HepG2 (cell line): ENCODE measurements at regions not wholly inside any gene's neighbourhood (a gene's known extent, or its start where the extent isn't known, plus 50 kb on each side); places are given as distances from the start of the nearest gene placed in this dataset.

Experiments used
- ATAC-seq: fragments of 200-7000 bp; cut with Tn5 transposase; 3 replicates; pipeline ENCODE4 v1.9.1; 2020; ENCODE audit warnings: mild to moderate bottlenecking, moderate library complexity
- BruUV-seq: library from RNA; stranded (reverse); fragments of 400-500 nt; replicated peaks from 2 replicates; lab custom pipeline; 2021; lab: Mats Ljungman, UMichigan
- CTCF ChIA-PET: fragments of 300-600 bp; formaldehyde crosslinking; extraction: SDS; loops from one replicate; lab custom pipeline; 2021; ENCODE audit warnings: low total read pairs, inconsistent platforms, low intra/inter-chr PET ratio; lab: Yijun Ruan, JAX
- POLR2A ChIA-PET: fragments of 350-600 bp; sonication (Branson Sonifier 250); formaldehyde crosslinking; loops from one replicate; lab custom pipeline; 2020; ENCODE audit warnings: antibody characterized with exemption, inconsistent platforms; lab: Yijun Ruan, JAX
- DNase-seq: peaks from one replicate; pipeline ENCODE4 v3.0.0-alpha.2; 2015; ENCODE audit warnings: low spot score
- FAIRE-seq: peaks from 3 replicates; lab custom pipeline; 2011; peaks lifted over from hg19 to GRCh38; lab: Jason Lieb, UNC
- H2AFZ ChIP-seq: one replicate; pipeline ENCODE4 v1.6.1; 2011; ENCODE audit warnings: low read length, inconsistent platforms
- H3K27ac ChIP-seq: fragments of 300-600 bp; 3 replicates; pipeline ENCODE4 v1.8.0; 2011; ENCODE audit warnings: mixed run types, mild to moderate bottlenecking, mixed read lengths, low read length, inconsistent platforms; ENCODE audit not compliant: insufficient read depth; ENCODE audit errors: extremely low read length
- H3K27me3 ChIP-seq, 2 experiments: fragments of 200-600 bp in 1 of 2; 2 replicates in 1 of 2; 3 replicates in 1 of 2; pipeline versions ENCODE4 v1.6.0 to v1.8.0; 2011; ENCODE audit warnings: low read length in 2 of 2, mild to moderate bottlenecking in 2 of 2, moderate library complexity in 2 of 2, inconsistent platforms in 1 of 2; ENCODE audit not compliant: insufficient read depth in 2 of 2, control insufficient read depth in 1 of 2
- H3K36me3 ChIP-seq, 2 experiments: fragments of 200-600 bp in 1 of 2; replicated peaks in 1 of 2; 2 replicates in 1 of 2; 3 replicates in 1 of 2; pipeline versions ENCODE4 v1.5.1 to v1.8.0; 2011; ENCODE audit warnings: low read length in 2 of 2, inconsistent platforms in 1 of 2; ENCODE audit not compliant: insufficient read depth in 2 of 2, control insufficient read depth in 1 of 2
- H3K4me1 ChIP-seq: 2 replicates; pipeline ENCODE4 v1.5.1; 2012; ENCODE audit warnings: low read length, inconsistent platforms; ENCODE audit not compliant: insufficient read depth
- H3K4me2 ChIP-seq: 2 replicates; pipeline ENCODE4 v1.6.0; 2011; ENCODE audit warnings: low read depth, low read length, inconsistent platforms
- H3K4me3 ChIP-seq, 3 experiments: fragments of 200-600 bp in 1 of 3; sonication (generic), shearing (Covaris generic) in 1 of 3; replicated peaks in 1 of 3; 2 replicates each; pipeline ENCODE4 v1.5.1; 2011 to 2016; ENCODE audit warnings: low read length in 3 of 3, inconsistent platforms in 2 of 3, low read depth in 2 of 3, mild to moderate bottlenecking in 2 of 3, control low read depth in 1 of 3, mixed read lengths in 1 of 3; ENCODE audit not compliant: insufficient read depth in 1 of 3
- H3K79me2 ChIP-seq: one replicate; pipeline ENCODE4 v1.6.1; 2011; ENCODE audit warnings: low read length, inconsistent platforms; ENCODE audit not compliant: insufficient read depth
- H3K9ac ChIP-seq: 2 replicates; pipeline ENCODE4 v1.6.0; 2011; ENCODE audit warnings: mild to moderate bottlenecking, low read depth, low read length, inconsistent platforms; ENCODE audit not compliant: insufficient read depth
- H3K9me3 ChIP-seq: 2 replicates; pipeline ENCODE4 v1.5.1; 2012; ENCODE audit warnings: mild to moderate bottlenecking, low read length
- H4K20me1 ChIP-seq: 2 replicates; pipeline ENCODE4 v1.6.0; 2011; ENCODE audit warnings: inconsistent platforms, mild to moderate bottlenecking, low read length, moderate library complexity; ENCODE audit not compliant: insufficient read depth
- CHD4 ChIP-seq: fragments of 200-600 bp; sonication (generic); IDR thresholded peaks from 2 replicates; pipeline ENCODE4 v1.7.0; 2017; ENCODE audit warnings: mild to moderate bottlenecking, low read length, borderline replicate concordance
- CSRNP1 ChIP-seq: sonication (generic); formaldehyde crosslinking; IDR thresholded peaks from 2 replicates; pipeline ENCODE4 v1.8.1; 2023; ENCODE audit warnings: mild to moderate bottlenecking, missing genetic modification reagents
- FIP1L1 ChIP-seq: fragments of 200-400 bp; formaldehyde crosslinking; IDR thresholded peaks from 2 replicates; pipeline ENCODE4 v1.6.1; 2018; ENCODE audit warnings: low read depth, mild to moderate bottlenecking, low read length, moderate library complexity, borderline replicate concordance; ENCODE audit not compliant: insufficient read depth
- FOXA3 ChIP-seq: IDR thresholded peaks from 2 replicates; pipeline ENCODE4 v1.6.1; 2016; ENCODE audit warnings: missing genetic modification reagents, missing compliant biosample characterization
- FUBP1 ChIP-seq: sonication (generic); formaldehyde crosslinking; IDR thresholded peaks from 2 replicates; pipeline ENCODE4 v1.5.1; 2020; ENCODE audit warnings: missing genetic modification reagents, mild to moderate bottlenecking, borderline replicate concordance
- GATAD1 ChIP-seq: IDR thresholded peaks from 2 replicates; pipeline ENCODE4 v1.6.1; 2016; ENCODE audit warnings: missing genetic modification reagents, missing compliant biosample characterization
- PITX1 ChIP-seq: sonication (generic); formaldehyde crosslinking; IDR thresholded peaks from 2 replicates; pipeline ENCODE4 v1.5.1; 2020; ENCODE audit warnings: mild to moderate bottlenecking, missing genetic modification reagents
- U2AF2 ChIP-seq: fragments of 200-400 bp; formaldehyde crosslinking; IDR thresholded peaks from 2 replicates; pipeline ENCODE4 v1.6.1; 2017; ENCODE audit warnings: low read depth, mild to moderate bottlenecking, low read length
- YEATS2 ChIP-seq: sonication (generic); formaldehyde crosslinking; IDR thresholded peaks from 2 replicates; pipeline ENCODE4 v1.4.0; 2020; ENCODE audit warnings: missing genetic modification reagents, borderline replicate concordance
- ZNF234 ChIP-seq: sonication (generic); formaldehyde crosslinking; conservative IDR thresholded peaks from 2 replicates; pipeline ENCODE4 v1.5.1; 2020; ENCODE audit warnings: mild to moderate bottlenecking, missing genetic modification reagents
- ZNF317 ChIP-seq: sonication (generic); formaldehyde crosslinking; IDR thresholded peaks from 2 replicates; pipeline ENCODE4 v1.5.0; 2020; ENCODE audit warnings: mild to moderate bottlenecking, missing genetic modification reagents
- ZNF367 ChIP-seq: sonication (generic); formaldehyde crosslinking; IDR thresholded peaks from 2 replicates; pipeline ENCODE4 v1.4.0; 2020; ENCODE audit warnings: missing genetic modification reagents, borderline replicate concordance
- ZNF782 ChIP-seq: sonication (generic); formaldehyde crosslinking; IDR thresholded peaks from 2 replicates; pipeline ENCODE4 v1.4.0; 2020; ENCODE audit warnings: missing genetic modification reagents, mild to moderate bottlenecking, borderline replicate concordance
- WGBS: methylation state at CpG from one replicate; pipeline ENCODE4 v1.1.6; 2017; ENCODE audit warnings: low lambda C conversion rate; 5-methylcytosine and 5-hydroxymethylcytosine counted together
- in situ Hi-C: cut with HindIII; loops from 2 replicates; pipeline ENCODE4 v1.10.0; 2017; ENCODE audit warnings: low pct_unique_long_range_greater_than_20kb; ENCODE audit not compliant: extremely low pct_ligation_motif_present
- intact Hi-C: fragments of 100-400 bp; cut with micrococcal nuclease; formaldehyde crosslinking; loops from one replicate; pipeline ENCODE4 v1.10.0; 2022; ENCODE audit not compliant: unreplicated experiment

GRCh38 chr16:8481810-8482209, 108.5 kb downstream of the TMEM114 start (continued):
- TF ChIP-seq ZNF317 (CRISPR knock-in tag), result no peak

GRCh38 chr16:8476824-8477223, 113.5 kb downstream of the TMEM114 start:
- CTCF ChIA-PET, result no interaction called here
- Histone ChIP-seq H3K27ac (no peak overlapping the region), H3K4me3 (no peak overlapping the region), H3K9ac (no peak overlapping the region), H3K4me1 (no peaks in the 10 kb centered on the region), H3K9me3 (no peaks in the 10 kb centered on the region), H3K36me3 (no peaks in the 10 kb centered on the region), H3K27me3 (peaks cover 0 to 28% of the 10 kb centered on the region in 2 experiments; a peak in 2 of 5 replicates), H4K20me1 (no peaks in the 10 kb centered on the region), H2AFZ (no peak overlapping the region)
- intact Hi-C loops, result no loop called here
- ATAC-seq, result no peak
- no peak for FAIRE-seq
- no peak for DNase-seq
- POLR2A ChIA-PET, result no interaction called here
- BruUV-seq, result no TSS peak
- 0% methylated on average over 1 of the region's 1 CpG for WGBS
- TF ChIP-seq ZNF782 (CRISPR knock-in tag), result no peak
- no peak for TF ChIP-seq PITX1 (CRISPR knock-in tag)
- TF ChIP-seq FIP1L1, result no peak
- no peak for TF ChIP-seq FOXA3 (CRISPR knock-in tag)
- no peak for TF ChIP-seq ZNF234 (CRISPR knock-in tag)
- TF ChIP-seq GATAD1 (CRISPR knock-in tag), result no peak
- no peak for TF ChIP-seq FUBP1 (CRISPR knock-in tag)
- no peak for TF ChIP-seq U2AF2
- no peak for TF ChIP-seq ZNF367 (CRISPR knock-in tag)
- TF ChIP-seq CHD4, result no peak
- no peak for TF ChIP-seq CSRNP1 (CRISPR knock-in tag)
- TF ChIP-seq YEATS2 (CRISPR knock-in tag), result no peak
- TF ChIP-seq, all 625 proteins: peak for 0
- H3K79me2 ChIP-seq, result no peaks in the 10 kb centered on the region
- H3K4me2 ChIP-seq, result no peak overlapping the region
- in situ Hi-C loops, result no loop called here
